HepG2 (cell line): ENCODE measurements at regions not wholly inside any gene's neighbourhood (a gene's known extent, or its start where the extent isn't known, plus 50 kb on each side); places are given as distances from the start of the nearest gene placed in this dataset.

Source experiments
- AFF4 ChIP-seq: sonication (generic); formaldehyde crosslinking; IDR thresholded peaks from 2 replicates; pipeline ENCODE4 v1.4.0; 2020; ENCODE audit warnings: missing genetic modification reagents
- E2F5 ChIP-seq: sonication (generic); formaldehyde crosslinking; conservative IDR thresholded peaks from 2 replicates; pipeline ENCODE4 v1.4.0; 2020; ENCODE audit warnings: missing genetic modification reagents
- FOXJ3 ChIP-seq: sonication (generic); formaldehyde crosslinking; IDR thresholded peaks from 2 replicates; pipeline ENCODE4 v1.4.0; 2020; ENCODE audit warnings: missing genetic modification reagents, mild to moderate bottlenecking, borderline replicate concordance
- FOXP1 ChIP-seq, 2 experiments: fragments of 450-650 bp in 1 of 2; IDR thresholded peaks; 2 replicates each; pipeline ENCODE4 v1.6.1; 2017 to 2018; ENCODE audit warnings: antibody characterized with exemption in 1 of 2
- KDM1A ChIP-seq: IDR thresholded peaks from 2 replicates; pipeline ENCODE4 v1.6.1; 2016; ENCODE audit warnings: missing compliant biosample characterization
- MLX ChIP-seq: IDR thresholded peaks from 2 replicates; pipeline ENCODE4 v1.6.1; 2016
- PAWR ChIP-seq: sonication (generic); formaldehyde crosslinking; IDR thresholded peaks from 2 replicates; pipeline ENCODE4 v1.4.0; 2020; ENCODE audit warnings: missing genetic modification reagents, mild to moderate bottlenecking, borderline replicate concordance
- PLSCR1 ChIP-seq: sonication (generic); formaldehyde crosslinking; IDR thresholded peaks from 2 replicates; pipeline ENCODE4 v1.5.0; 2020; ENCODE audit warnings: missing genetic modification reagents, mild to moderate bottlenecking, borderline replicate concordance
- PRMT3 ChIP-seq: sonication (generic); formaldehyde crosslinking; IDR thresholded peaks from 2 replicates; pipeline ENCODE4 v1.8.1; 2022; ENCODE audit warnings: low read depth, mild to moderate bottlenecking, moderate library complexity, missing genetic modification reagents, borderline replicate concordance
- SIN3A ChIP-seq: IDR thresholded peaks from 2 replicates; pipeline ENCODE4 v1.6.1; 2011; ENCODE audit warnings: low read depth, mild to moderate bottlenecking, control low read depth, low read length, borderline replicate concordance
- TERF1 ChIP-seq: sonication (generic); formaldehyde crosslinking; IDR thresholded peaks from 2 replicates; pipeline ENCODE4 v1.8.0; 2022; ENCODE audit warnings: mild to moderate bottlenecking, missing genetic modification reagents, moderate library complexity
- THAP9 ChIP-seq: sonication (generic); formaldehyde crosslinking; IDR thresholded peaks from 2 replicates; pipeline ENCODE4; 2020; ENCODE audit warnings: missing genetic modification reagents, mild to moderate bottlenecking, borderline replicate concordance
- ZBTB20 ChIP-seq: sonication (generic); formaldehyde crosslinking; IDR thresholded peaks from 2 replicates; pipeline ENCODE4 v1.8.1; 2023; ENCODE audit warnings: missing genetic modification reagents, low read depth, mild to moderate bottlenecking, borderline replicate concordance
- ZFX ChIP-seq: sonication (generic); formaldehyde crosslinking; IDR thresholded peaks from 2 replicates; pipeline ENCODE4 v1.4.0; 2020; ENCODE audit warnings: mild to moderate bottlenecking, low read depth, missing genetic modification reagents, moderate library complexity
- ZNF225 ChIP-seq: sonication (generic); formaldehyde crosslinking; IDR thresholded peaks from 2 replicates; pipeline ENCODE4 v1.4.0; 2020; ENCODE audit warnings: mild to moderate bottlenecking, missing genetic modification reagents
- ZNF335 ChIP-seq: sonication (generic); formaldehyde crosslinking; IDR thresholded peaks from 2 replicates; pipeline ENCODE4 v1.4.0; 2020; ENCODE audit warnings: missing genetic modification reagents
- ZNF383 ChIP-seq: sonication (generic); formaldehyde crosslinking; IDR thresholded peaks from 2 replicates; pipeline ENCODE4 v1.4.0; 2020; ENCODE audit warnings: missing genetic modification reagents, mild to moderate bottlenecking, borderline replicate concordance
- ZNF674 ChIP-seq: sonication (generic); formaldehyde crosslinking; IDR thresholded peaks from 2 replicates; pipeline ENCODE4 v1.5.0; 2020; ENCODE audit warnings: low read depth, mild to moderate bottlenecking, missing genetic modification reagents
- ZNF713 ChIP-seq: sonication (generic); formaldehyde crosslinking; IDR thresholded peaks from 2 replicates; pipeline ENCODE4 v1.4.0; 2020; ENCODE audit warnings: mild to moderate bottlenecking, missing genetic modification reagents
- ZNF788 ChIP-seq: sonication (generic); formaldehyde crosslinking; IDR thresholded peaks from 2 replicates; pipeline ENCODE4 v1.5.0; 2020; ENCODE audit warnings: mild to moderate bottlenecking, missing genetic modification reagents, borderline replicate concordance

GRCh38 chr2:74763962-74764428 lies 69.9 kb upstream of the HK2 start (continued):
- TF ChIP-seq THAP9 (peak; percentile 54), MLX (CRISPR knock-in tag) (no peak), ZNF674 (CRISPR knock-in tag) (no peak), SIN3A (no peak), PAWR (CRISPR knock-in tag) (no peak; the same call in 1 of the 2 replicates), FOXP1 (IDR thresholded peaks at IDR 0.05) (no peak), FOXP1 (CRISPR knock-in tag; IDR thresholded peaks at IDR 0.05) (no peak), ZNF713 (CRISPR knock-in tag) (0 out of 2 replicates have a peak, but pooled peaks have one; percentile 31), ZNF335 (CRISPR knock-in tag) (no peak), E2F5 (CRISPR knock-in tag) (no peak), ZNF225 (CRISPR knock-in tag) (no peak), ZFX (CRISPR knock-in tag) (peak; percentile 35; the same call in 1 of the 2 replicates), ZBTB20 (CRISPR knock-in tag) (no peak), AFF4 (CRISPR knock-in tag) (0 out of 2 replicates have a peak, but pooled peaks have one; percentile 14), FOXJ3 (CRISPR knock-in tag) (no peak), PRMT3 (CRISPR knock-in tag) (no peak), TERF1 (CRISPR knock-in tag) (no peak), ZNF788 (CRISPR knock-in tag) (no peak), PLSCR1 (CRISPR knock-in tag) (no peak; the same call in 1 of the 2 replicates), KDM1A (no peak), ZNF383 (CRISPR knock-in tag) (peak; percentile 69; the same call in 1 of the 2 replicates)
